ENCODE measurements at regions not wholly inside any gene's neighbourhood (a gene's known extent, or its start where the extent isn't known, plus 50 kb on each side); places are given as distances from the start of the nearest gene placed in this dataset.

DNA sequence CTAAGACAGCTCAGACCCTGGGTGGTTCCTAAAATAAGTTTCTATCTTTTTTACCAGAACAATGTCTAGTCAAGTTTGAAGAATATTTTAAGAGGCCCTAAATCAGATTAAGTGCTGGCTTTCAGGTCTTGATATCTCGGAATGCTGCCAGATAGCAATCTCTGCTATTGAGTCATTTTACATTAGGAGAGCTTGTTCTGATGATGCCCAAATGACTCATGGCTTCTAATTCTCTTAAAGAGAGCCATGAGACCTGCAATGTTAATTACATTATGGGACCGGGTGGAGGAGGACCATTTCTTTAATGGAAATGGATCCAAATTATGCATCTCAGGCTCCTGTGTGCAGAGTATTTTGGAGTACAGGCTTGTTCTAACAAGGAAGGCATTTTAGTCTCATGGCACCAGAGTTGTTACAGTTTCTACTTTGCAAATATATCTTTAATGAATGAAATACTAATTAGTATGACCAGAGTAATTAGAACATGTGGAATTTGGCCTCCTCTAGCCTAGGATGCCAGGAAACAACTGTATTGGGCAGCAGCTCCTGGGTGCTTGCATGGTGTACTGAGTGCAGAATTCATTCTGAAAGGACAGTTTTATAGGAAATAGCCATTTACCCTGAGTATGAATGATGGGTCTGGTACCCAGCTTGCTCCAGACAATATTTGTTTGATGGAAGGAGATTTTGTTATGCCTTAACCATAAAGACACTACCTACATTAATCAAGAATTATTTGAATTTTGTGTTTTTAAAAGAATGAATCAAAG, 94.0 kb upstream of the SULT1C3 start:
- ATAC-seq (no peak), DNase-seq (no peak)
- Histone ChIP-seq H3K36me3 (no peaks in the 10 kb centered on the region), H3K27me3 (no peaks in the 10 kb centered on the region), H3K9me3 (no peaks in the 10 kb centered on the region), H3K27ac (no peak overlapping the region), H3K4me3 (no peak overlapping the region), H3K4me1 (no peaks in the 10 kb centered on the region)
- intact Hi-C loops (cut with DNase I): no loop called here
- no peak for TF ChIP-seq CTCF (IDR thresholded peaks at IDR 0.05)

DNA sequence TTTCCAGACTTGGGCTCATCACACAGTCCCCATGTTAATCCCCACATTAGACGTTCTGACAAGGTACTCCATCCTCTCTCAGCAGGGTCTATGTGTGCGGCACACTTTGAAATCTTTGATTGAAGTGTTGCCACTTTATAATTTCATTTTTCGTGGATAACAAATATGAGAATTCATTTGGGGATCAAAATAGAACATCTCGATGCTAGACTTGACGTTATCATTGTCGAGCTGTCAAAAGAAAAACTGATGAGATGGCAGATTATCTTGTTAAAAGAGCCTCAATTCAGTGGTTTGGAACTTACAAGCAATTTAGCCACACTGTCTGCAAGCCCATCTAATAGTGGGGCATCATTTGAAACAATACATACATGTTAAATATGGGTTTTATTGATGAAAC, 91.2 kb upstream of the SULT1C3 start:
- ATAC-seq: no peak
- Histone ChIP-seq H3K36me3 (no peaks in the 10 kb centered on the region), H3K4me1 (no peaks in the 10 kb centered on the region), H3K27ac (no peak overlapping the region), H3K4me3 (no peak overlapping the region), H3K9me3 (no peaks in the 10 kb centered on the region), H3K27me3 (no peaks in the 10 kb centered on the region)
- intact Hi-C loops (cut with DNase I): no loop called here
- no peak for TF ChIP-seq CTCF (IDR thresholded peaks at IDR 0.05)
- no peak for DNase-seq

GRCh38 chr2:108154366-108155061, 85.3 kb upstream of the SULT1C3 start:
- H3K27me3 ChIP-seq: no peaks in the 10 kb centered on the region
- no peak overlapping the region for H3K4me3 ChIP-seq
- H3K4me1 ChIP-seq: no peaks in the 10 kb centered on the region
- no peak for DNase-seq
- no peaks in the 10 kb centered on the region for H3K9me3 ChIP-seq
- H3K27ac ChIP-seq: no peak overlapping the region
- intact Hi-C loops (cut with DNase I): no loop called here
- H3K36me3 ChIP-seq: no peaks in the 10 kb centered on the region
- ATAC-seq: no peak
- no peak for TF ChIP-seq CTCF (IDR thresholded peaks at IDR 0.05)

GRCh38 chr2:108161298-108161697, 78.5 kb upstream of the SULT1C3 start:
- intact Hi-C loops (cut with DNase I): no loop called here

DNA sequence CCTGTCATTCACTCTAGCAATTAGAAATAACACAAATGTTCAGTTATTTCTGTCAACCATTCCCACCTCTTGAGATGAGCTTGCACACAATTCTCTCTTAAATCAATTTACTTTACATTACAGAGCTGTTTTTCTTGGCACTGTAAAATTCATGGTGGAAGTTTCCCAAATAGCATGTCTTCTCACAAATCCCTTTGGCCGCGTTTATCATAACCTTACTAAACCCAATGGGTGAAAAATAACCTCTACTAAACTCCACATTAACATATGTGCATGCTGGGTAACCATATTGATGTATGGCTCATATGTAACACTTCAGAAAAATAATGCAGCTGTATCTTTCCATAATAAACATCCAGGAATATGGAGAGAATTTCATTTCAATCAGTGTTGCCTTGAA, 75.5 kb upstream of the SULT1C3 start:
- Histone ChIP-seq H3K27me3 (no peaks in the 10 kb centered on the region), H3K4me1 (no peaks in the 10 kb centered on the region), H3K36me3 (no peaks in the 10 kb centered on the region), H3K4me3 (no peak overlapping the region), H3K27ac (no peak overlapping the region), H3K9me3 (no peaks in the 10 kb centered on the region)
- no peak for DNase-seq
- intact Hi-C loops (cut with DNase I): no loop called here
- no peak for ATAC-seq
- no peak for TF ChIP-seq CTCF (IDR thresholded peaks at IDR 0.05)

More at GRCh38 chr2:108161298-108161697, 78.5 kb upstream of the SULT1C3 start:
- Histone ChIP-seq H3K27me3 (no peaks in the 10 kb centered on the region), H3K27ac (no peak overlapping the region), H3K9me3 (no peaks in the 10 kb centered on the region), H3K36me3 (no peaks in the 10 kb centered on the region), H3K4me3 (no peak overlapping the region), H3K4me1 (no peaks in the 10 kb centered on the region)
- TF ChIP-seq CTCF (IDR thresholded peaks at IDR 0.05): no peak
- ATAC-seq (no peak), DNase-seq (no peak)
